Central memory CD4-positive, alpha-beta T cell (primary cell): ENCODE measurements at regions not wholly inside any gene's neighbourhood (a gene's known extent, or its start where the extent isn't known, plus 50 kb on each side); places are given as distances from the start of the nearest gene placed in this dataset.

Experiments used
- DNase-seq: peaks from one replicate; pipeline ENCODE4 v3.0.0; 2022

- DNase-seq: no peak
Measured at GRCh38 chr12:60148831-60149230, 553.0 kb downstream of the SLC16A7 start.

GRCh38 chr12:60152756-60153155, 556.9 kb downstream of the SLC16A7 start:
- DNase-seq: no peak

DNA sequence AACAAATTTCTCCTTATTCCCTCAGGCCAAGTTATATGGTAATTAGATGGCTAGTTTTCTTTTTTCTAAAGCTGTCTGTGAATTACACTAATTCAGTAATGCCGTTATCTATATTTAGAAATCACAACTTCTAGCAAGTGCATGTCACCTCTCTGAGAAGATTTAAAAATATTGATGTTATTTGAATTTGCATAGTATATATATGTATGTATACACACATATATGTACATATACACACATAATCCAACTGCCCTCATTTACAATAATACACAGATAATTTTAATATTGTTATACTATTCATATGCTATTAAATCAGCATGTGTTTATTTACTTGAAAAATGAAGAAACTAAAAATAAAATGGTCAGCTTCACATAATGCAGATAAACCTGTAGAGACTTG, 563.9 kb downstream of the SLC16A7 start:
- no peak for DNase-seq

DNA sequence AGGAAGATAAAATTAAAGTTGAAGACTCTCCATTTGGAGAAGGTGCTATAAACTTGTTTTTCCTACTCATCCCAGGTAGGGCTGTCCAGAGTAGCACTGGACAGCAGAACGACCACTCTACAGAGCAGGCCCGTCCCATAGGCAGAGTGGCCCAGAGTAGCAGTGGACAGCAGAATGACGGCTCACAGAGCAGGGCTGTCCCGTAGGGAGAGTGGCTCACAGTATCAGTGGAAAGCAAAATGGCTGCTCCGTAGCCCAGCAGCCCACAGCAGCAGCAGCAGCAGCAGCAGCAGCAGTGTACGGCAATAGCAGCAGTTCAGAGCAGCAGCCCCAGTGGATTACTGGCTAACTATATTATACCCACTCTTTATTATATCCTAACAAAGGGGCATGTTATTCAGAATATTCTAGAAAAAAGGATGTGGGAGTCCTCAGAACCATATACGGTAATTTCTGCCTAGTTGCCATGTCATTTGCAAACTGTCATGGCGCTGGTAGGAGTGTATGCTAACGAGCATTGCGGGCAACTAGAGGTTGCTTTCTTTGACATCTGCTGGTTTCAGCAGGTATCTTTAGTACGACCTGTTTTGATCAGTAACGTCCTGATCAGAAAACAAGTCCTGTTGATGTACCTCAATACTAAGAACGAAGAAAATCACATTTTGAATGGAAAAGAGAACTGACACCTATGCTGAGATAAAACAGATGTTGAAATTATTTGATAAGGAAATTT, 567.3 kb downstream of the SLC16A7 start:
- DNase-seq: no peak

GRCh38 chr12:60165781-60166180, 570.0 kb downstream of the SLC16A7 start:
- DNase-seq: no peak

DNA sequence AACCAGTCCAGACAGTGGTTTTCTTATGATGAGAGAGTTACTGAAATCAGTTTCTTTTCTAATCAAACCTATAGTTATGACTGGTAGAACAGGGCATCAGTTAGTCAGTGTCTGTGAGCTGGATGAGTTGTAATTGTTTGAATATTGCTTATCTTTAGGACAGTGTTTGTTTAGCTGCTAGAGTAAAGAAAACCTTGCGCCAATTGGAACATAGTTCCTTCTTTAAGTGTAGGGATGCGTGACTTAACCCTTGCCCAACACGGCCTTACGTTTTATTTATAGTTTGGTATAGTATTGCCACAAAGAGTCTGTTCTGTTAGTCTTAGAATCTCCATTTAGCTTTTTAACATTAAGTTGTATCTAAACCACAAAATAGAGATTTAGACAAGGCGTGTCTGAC, 572.6 kb downstream of the SLC16A7 start:
- no peak for DNase-seq

GRCh38 chr12:60169904-60170303, 574.1 kb downstream of the SLC16A7 start:
- no peak for DNase-seq

GRCh38 chr12:60172266-60173211, 576.7 kb downstream of the SLC16A7 start:
- DNase-seq: no peak

DNA sequence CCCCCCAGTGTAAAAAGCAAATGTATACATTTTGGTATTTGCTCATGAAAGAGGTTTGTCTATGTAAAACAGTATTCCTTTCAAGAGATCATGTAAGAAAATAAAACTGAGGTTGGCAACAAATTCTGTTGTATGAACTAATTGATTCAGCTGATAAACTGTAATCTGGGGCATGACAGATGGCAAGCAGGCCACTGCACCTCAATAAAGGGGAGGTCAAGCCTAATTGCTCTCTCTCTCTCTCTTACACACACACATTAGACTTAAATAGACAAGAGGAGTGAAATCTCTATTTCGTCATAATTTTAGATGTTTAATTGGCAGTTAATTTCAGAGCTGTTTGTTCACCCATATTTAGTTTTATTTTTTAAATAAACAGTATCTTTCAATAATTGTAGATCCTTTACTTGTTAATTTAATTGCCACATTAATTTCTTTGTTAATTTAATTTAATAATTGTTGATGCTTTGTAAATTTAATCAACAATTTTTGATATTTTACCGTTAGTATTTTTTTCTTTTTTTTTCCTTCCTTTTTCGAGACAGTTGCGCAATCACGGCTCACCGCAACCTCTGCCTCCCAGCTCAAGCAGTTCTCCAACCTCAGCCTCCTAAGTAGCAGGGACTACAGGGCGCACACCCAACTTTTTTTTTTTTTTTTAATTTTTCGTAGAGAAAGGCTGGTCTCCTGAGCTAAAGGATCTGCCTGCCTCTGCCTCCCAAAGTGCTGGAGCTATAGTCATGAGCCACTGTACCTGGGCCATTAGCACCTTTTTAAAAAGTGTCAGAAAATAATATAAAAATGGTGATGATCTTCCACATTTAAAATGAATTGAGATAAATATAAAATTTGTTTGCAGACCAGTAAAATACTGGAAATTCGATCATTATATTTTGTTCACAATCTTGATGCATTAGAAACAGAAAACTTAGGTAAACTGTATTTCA, 577.7 kb downstream of the SLC16A7 start:
- DNase-seq: no peak

DNA sequence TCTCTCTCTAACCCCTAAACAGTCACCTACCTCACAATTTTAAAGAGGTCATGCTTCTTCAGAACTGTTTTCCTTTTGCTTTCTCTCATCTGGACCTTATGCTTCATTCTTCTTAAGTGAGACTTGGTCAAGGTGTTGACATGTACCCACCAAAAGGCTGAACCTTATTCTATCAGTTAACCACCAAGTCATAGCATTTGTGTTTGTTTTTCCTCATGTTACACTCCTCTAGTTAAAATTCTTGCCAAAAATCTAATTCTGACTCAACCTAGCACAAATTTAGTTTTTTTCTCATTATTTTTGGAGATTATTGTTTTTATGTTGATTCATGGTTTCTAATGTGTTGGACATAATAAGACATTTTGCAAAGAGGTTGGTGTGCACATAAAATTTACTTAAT, 578.6 kb downstream of the SLC16A7 start:
- no peak for DNase-seq

DNA sequence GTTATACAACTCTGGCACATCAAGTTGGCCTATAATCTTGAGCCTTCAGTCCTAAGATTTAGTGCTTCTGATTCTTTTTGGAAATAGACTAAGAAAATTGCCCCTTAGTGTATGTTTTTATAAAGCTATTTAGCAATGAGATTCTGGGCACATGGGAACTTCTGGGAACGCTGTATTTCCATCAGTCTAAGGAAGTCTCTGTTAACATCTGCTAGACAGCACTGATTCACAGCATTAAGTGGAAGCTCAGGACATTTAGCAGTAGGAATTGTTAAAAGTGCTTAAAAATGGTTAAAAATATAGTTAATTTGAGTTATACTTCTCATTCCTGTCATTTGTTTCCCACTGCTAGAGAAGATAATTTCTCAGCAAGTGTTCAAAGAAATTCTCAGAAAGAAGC, 579.1 kb downstream of the SLC16A7 start:
- no peak for DNase-seq

DNA sequence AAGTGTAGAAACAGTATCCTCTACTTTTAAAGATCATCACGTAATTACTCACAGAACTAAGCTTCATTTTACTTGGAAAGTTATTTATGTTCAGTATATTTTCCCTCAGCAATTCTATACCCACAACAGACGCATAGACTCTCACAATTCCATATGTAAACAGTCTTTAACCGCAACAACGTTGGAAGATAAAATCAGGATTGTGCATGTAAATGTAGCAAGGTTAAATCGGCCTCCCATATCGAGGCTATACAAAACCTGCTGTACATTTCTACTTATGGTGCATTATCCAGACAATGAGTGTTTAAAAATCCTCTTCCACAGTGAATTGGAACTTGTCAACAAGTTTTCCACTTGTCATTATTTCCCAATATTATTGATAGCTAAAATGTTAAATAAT, 581.1 kb downstream of the SLC16A7 start:
- no peak for DNase-seq

DNA sequence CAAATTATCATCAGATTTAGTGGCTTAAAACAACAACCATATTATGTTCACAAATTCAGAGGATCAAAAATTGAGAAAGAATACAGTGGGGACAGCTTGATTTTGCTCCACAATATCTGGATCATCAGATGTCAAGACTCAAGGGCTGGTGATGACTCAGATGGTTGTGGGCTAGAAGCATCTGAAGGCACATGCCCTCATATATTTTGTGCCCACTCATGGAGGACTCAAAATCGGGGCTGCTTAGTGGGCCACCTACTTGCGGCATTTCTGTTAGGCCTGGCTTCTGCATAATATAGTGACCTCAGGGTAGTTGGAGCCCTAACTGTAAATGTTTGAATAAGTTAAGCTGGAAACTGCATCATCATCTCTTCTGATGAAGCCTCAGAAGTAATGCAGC, 584.5 kb downstream of the SLC16A7 start:
- no peak for DNase-seq

- no peak for DNase-seq
Measured at GRCh38 chr12:60182354-60182753, 586.5 kb downstream of the SLC16A7 start.

DNA sequence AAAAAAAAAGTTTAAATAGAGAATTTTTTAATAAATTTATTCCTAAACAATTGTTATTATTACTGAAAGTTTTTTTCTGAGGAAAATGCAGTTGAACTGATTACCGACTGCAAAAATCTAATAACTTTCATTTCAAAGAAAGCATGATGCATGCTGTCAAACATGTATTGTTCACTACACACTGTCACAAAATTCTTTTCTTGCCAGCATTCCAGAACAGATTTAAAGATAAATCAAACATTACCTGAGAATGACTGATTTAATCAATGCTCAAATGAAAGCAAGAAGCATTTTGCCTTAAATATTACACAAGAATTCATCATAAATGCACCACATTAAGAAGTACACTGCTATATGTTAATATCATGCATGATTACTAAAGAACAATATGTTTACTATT, 588.3 kb downstream of the SLC16A7 start:
- no peak for DNase-seq

GRCh38 chr12:60185060-60185459, 589.2 kb downstream of the SLC16A7 start:
- no peak for DNase-seq

- no peak for DNase-seq
Measured at GRCh38 chr12:60191271-60191670, 595.4 kb downstream of the SLC16A7 start.

DNA sequence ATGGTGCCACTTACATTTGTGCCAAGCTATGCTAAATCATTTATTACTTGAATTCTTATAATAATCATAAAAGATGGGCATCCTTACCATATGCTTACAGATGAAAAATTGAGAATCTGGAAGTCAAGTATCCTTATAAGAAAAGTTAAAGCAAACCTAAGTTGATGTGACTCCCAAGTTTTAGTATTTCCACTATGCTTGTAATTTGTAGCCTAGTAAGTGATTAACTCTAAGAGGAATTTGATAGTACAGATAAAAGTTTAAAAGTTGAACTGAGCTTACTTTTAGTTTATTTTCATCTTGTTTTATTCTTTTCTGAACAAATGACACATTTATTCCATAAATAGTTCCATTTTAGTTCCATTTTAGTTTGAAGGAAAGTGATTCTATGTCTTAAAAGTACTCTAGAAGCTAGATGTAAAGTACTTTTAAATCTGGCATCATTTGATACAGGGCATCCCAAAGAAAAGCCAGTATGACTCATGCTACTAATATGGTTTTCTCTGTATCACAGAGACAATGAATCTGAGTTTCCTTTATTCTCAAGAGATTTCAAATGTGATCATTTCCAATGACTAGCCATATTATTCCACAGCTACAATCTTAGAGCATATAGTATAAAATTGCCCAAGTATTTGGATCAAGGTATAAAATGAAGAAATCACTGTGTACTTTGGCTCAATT, 596.0 kb downstream of the SLC16A7 start:
- DNase-seq: no peak

DNA sequence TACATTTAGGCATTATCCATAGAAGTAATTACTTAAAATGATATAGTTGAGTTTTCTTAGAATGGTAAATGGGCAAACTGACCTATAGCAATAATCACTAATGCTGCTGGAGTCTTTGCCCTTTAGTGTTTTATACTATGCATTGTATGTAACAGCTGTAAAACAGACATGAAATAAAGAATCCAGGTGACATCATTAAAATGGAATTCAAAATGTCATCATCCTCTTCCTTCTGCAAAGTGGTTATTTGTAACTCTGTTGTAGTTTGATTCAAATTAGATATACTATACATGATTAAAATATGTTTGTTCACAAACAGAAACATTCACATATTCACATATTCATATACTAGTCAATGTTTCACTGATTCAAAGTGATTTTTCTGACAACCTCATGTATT, 598.8 kb downstream of the SLC16A7 start:
- DNase-seq: no peak

GRCh38 chr12:60195483-60195882, 599.7 kb downstream of the SLC16A7 start:
- no peak for DNase-seq

GRCh38 chr12:60196366-60196765, 600.5 kb downstream of the SLC16A7 start:
- DNase-seq: no peak

DNA sequence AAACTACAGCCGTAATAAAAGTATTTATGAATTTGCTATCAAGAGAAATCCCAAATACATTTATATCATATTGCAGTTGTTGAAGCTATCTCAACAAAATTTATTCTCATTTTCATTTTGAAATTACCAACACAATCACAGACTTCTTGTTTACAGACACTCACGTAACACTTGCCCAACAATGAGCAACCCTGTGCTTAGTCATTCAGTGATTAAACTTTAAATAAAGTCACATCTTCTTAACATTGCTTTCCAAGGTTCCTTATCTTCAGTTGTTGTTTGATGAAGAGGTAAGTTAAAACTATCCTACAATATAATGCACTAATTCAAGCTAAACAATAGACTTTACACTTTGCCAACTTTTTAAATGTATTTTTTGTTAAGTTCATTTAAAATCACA, 601.8 kb downstream of the SLC16A7 start:
- DNase-seq: no peak
